ENCODE measurements at regions not wholly inside any gene's neighbourhood (a gene's known extent, or its start where the extent isn't known, plus 50 kb on each side); places are given as distances from the start of the nearest gene placed in this dataset.
"Not testable (repeated sequence)": the region's sequence is repeated elsewhere in the genome, so short reads cannot be mapped to it uniquely, and the experiment has no call there.

GRCh38 chr7:104956753-104957450, 57.1 kb upstream of the KMT2E start:
- DNase-seq (ENCODE audit: low spot score) = peak; percentile 79

GRCh38 chr7:104958371-104958865, 55.6 kb upstream of the KMT2E start:
- DNase-seq (ENCODE audit: low spot score) = no peak

- DNase-seq (ENCODE audit: low spot score) = not testable (repeated sequence)
These were observed 54.5 kb upstream of the KMT2E start for GRCh38 chr7:104959483-104959882.

GRCh38 chr7:104960741-104961448, 53.1 kb upstream of the KMT2E start:
- peak; percentile 61 for DNase-seq (ENCODE audit: low spot score)

GRCh38 chr7:104961821-104962220, 52.2 kb upstream of the KMT2E start:
- no peak for DNase-seq (ENCODE audit: low spot score)

GRCh38 chr7:104962781-104963180, 51.2 kb upstream of the KMT2E start:
- DNase-seq (ENCODE audit: low spot score) = no peak

- no peak for DNase-seq (ENCODE audit: low spot score)
These were observed 50.5 kb upstream of the KMT2E start for GRCh38 chr7:104963378-104963990.

GRCh38 chr7:104963991-104964385, 50.0 kb upstream of the KMT2E start:
- no peak for DNase-seq (ENCODE audit: low spot score)

Measured in COLO829 (cell line).